Heart left ventricle (tissue), 16 donors: ENCODE measurements at regions not wholly inside any gene's neighbourhood (a gene's known extent, or its start where the extent isn't known, plus 50 kb on each side); places are given as distances from the start of the nearest gene placed in this dataset.

Experiments used
- ATAC-seq, 4 donors: fragments of 200-7000 bp; cut with Tn5 transposase; one replicate each; pipeline ENCODE4 v1.9.1; 2020 to 2022; ENCODE audit warnings: moderate library complexity in 4 of 4, mild to moderate bottlenecking in 3 of 4, moderate number of reproducible peaks in 1 of 4
- DNase-seq, 5 donors: peaks; one replicate each; pipeline ENCODE4 v3.0.0-alpha.2; 2020
- H3K27ac ChIP-seq, 12 donors: fragments of 200-600 bp; sonication (generic) in 4 of 12; one replicate each; pipeline versions ENCODE4 v1.5.0 to v1.8.0; 2016 to 2022; ENCODE audit warnings: mild to moderate bottlenecking in 2 of 12
- H3K27me3 ChIP-seq, 9 donors: fragments of 200-600 bp; sonication (generic) in 2 of 9; one replicate each; pipeline versions ENCODE4 v1.5.1 to v1.8.0; 2016 to 2022; ENCODE audit warnings: mild to moderate bottlenecking in 3 of 9
- H3K36me3 ChIP-seq, 9 donors: fragments of 200-600 bp; sonication (generic) in 2 of 9; one replicate each; pipeline versions ENCODE4 v1.5.0 to v1.8.0; 2018 to 2022; ENCODE audit warnings: mild to moderate bottlenecking in 2 of 9
- H3K4me1 ChIP-seq, 12 donors: fragments of 200-600 bp; sonication (generic) in 4 of 12; one replicate each; pipeline versions ENCODE4 v1.5.0 to v1.8.0; 2016 to 2022; ENCODE audit warnings: mild to moderate bottlenecking in 3 of 12
- H3K4me3 ChIP-seq, 12 donors: fragments of 200-600 bp; sonication (generic) in 4 of 12; one replicate each; pipeline versions ENCODE4 v1.5.0 to v1.8.0; 2017 to 2022; ENCODE audit warnings: mild to moderate bottlenecking in 9 of 12, moderate library complexity in 4 of 12
- H3K9me3 ChIP-seq, 12 donors: fragments of 200-600 bp; sonication (generic) in 4 of 12; one replicate each; pipeline versions ENCODE4 v1.5.0 to v1.8.0; 2016 to 2022; ENCODE audit warnings: mild to moderate bottlenecking in 1 of 12
- POLR2A ChIP-seq, 2 donors: fragments of 450-650 bp; IDR thresholded peaks; one replicate each; pipeline ENCODE4 v1.6.1; 2017; ENCODE audit warnings: antibody characterized with exemption in 2 of 2, mild to moderate bottlenecking in 2 of 2, moderate library complexity in 2 of 2
- whole genome bisulfite sequencing, 4 donors: extraction: QIAGEN DNeasy Blood & Tissue Kit in 2 of 4; methylation state at CpG; one replicate each; pipeline versions ENCODE4 v1.1.5 to v1.1.7; 2013 to 2018; 5-methylcytosine and 5-hydroxymethylcytosine counted together
- intact Hi-C, 10 donors: fragments of 100-400 bp; cut with DNase I; formaldehyde crosslinking; loops; one replicate each; pipeline versions ENCODE4 v1.11.1 to v1.14.2; 2022
- TF ChIP-seq, protein P1 (sequence below), 12 donors: fragments of 200-600 bp; sonication (generic) in 4 of 12; IDR thresholded peaks; one replicate each; pipeline versions ENCODE4 v1.5.0 to v1.8.0; 2018 to 2022; ENCODE audit warnings: antibody characterized with exemption in 12 of 12, mild to moderate bottlenecking in 5 of 12
- donor health status: ischemic (EF 13 %, LVEDD 7.1; RV severe dilation, severe dysfunction).
- donor health status: healthy with polysubstance abuse.
- donor health status: DM: no; HTN: yes; CAD: no.
- donor health status: DM: no; HTN: no; CAD: no.
- donor health status: ischemic (EF 25% LVEDD 6.9; RV normal size, moderate dysfunction).
- donor health status: ischemic (EF 25% LVEDD 5.7; RV mildly dilated, moderate dysfunction).
- donor health status: healthy.
- donor health status: DM: yes; HTN: yes; CAD: no.
- donor health status: ischemic (EF 35%, LVEDD 5.7; RV mildly dilated, moderate dysfunction).
- donor health status: nonischemic (EF 11% LVEDD 7.7; RV severe dilation, severe dysfunction).
- donor health status: DM: yes; HTN: yes; CAD: no.
- donor health status: PGD.
- donor health status: ischemic (EF 29% LVEDD 5.4; RV normal size, mild dysfunction).
- donor health status: nonischemic (EF 23%, LVEDD 6.1; RV moderate dilation, normal function).

DNA sequence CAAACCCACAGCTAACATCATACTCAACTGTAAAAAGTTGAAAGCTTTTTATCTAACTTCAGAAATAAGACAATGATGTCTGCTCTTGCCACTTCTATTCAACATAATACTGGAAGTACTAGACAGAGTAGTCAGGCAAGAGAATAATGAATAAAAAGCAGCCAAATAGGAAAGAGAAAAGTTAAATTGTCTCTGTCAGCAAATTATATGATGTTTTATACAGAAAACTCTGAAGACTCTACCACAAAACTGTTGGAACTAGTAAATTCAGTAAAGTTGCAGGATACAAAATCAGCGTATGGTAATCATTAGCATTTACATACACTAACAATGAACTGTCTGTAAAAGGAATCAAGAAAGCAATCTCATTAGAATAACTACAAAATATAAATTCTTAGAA lies 752.9 kb upstream of the CT83 start:
- Histone ChIP-seq H3K4me3 (no peak overlapping the region), H3K27me3 (no peaks in the 10 kb centered on the region), H3K4me1 (no peaks in the 10 kb centered on the region), H3K27ac (no peak overlapping the region), H3K9me3 (no peaks in the 10 kb centered on the region), H3K36me3 (no peaks in the 10 kb centered on the region)
- ATAC-seq: no peak
- intact Hi-C loops: no loop called here
- DNase-seq: no peak
- WGBS, 4 donors: 81 to 88% (median 86%) methylated on average over 1 of the region's 1 CpG
- TF ChIP-seq, protein P1, sequence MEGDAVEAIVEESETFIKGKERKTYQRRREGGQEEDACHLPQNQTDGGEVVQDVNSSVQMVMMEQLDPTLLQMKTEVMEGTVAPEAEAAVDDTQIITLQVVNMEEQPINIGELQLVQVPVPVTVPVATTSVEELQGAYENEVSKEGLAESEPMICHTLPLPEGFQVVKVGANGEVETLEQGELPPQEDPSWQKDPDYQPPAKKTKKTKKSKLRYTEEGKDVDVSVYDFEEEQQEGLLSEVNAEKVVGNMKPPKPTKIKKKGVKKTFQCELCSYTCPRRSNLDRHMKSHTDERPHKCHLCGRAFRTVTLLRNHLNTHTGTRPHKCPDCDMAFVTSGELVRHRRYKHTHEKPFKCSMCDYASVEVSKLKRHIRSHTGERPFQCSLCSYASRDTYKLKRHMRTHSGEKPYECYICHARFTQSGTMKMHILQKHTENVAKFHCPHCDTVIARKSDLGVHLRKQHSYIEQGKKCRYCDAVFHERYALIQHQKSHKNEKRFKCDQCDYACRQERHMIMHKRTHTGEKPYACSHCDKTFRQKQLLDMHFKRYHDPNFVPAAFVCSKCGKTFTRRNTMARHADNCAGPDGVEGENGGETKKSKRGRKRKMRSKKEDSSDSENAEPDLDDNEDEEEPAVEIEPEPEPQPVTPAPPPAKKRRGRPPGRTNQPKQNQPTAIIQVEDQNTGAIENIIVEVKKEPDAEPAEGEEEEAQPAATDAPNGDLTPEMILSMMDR (IDR thresholded peaks at IDR 0.05): no peak
- TF ChIP-seq POLR2A (IDR thresholded peaks at IDR 0.05): no peak

DNA sequence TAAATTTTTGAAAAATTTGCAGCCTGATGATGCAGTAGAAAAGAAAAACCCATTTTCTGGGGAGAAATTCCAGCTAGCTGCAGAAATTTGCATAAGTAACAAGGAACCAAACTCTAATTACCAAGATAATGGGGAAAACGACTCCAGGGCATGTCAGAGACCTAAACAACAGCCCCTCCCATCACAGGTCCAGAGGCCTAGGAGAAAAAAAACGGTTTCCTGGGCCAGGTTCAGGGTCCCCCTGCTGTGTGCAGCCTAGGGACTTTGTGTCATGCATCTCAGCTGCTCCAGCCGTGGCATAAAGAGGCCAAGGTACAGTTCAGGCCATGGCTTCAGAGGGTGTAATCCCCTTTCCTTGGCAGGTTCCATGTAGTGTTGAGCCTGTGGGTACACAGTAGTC lies 733.7 kb upstream of the CT83 start:
- no peaks in the 10 kb centered on the region for H3K36me3 ChIP-seq
- no peak for TF ChIP-seq POLR2A (IDR thresholded peaks at IDR 0.05)
- TF ChIP-seq, protein P1 (IDR thresholded peaks at IDR 0.05): no peak
- intact Hi-C loops: no loop called here
- no peak overlapping the region for H3K4me3 ChIP-seq
- H3K9me3 ChIP-seq: no peaks in the 10 kb centered on the region
- H3K27me3 ChIP-seq: no peaks in the 10 kb centered on the region
- WGBS, 4 donors: 25 to 32% (median 30%) methylated on average over 3 of the region's 3 CpGs
- ATAC-seq (no peak), DNase-seq (no peak)
- no peaks in the 10 kb centered on the region for H3K4me1 ChIP-seq
- H3K27ac ChIP-seq: no peak overlapping the region

DNA sequence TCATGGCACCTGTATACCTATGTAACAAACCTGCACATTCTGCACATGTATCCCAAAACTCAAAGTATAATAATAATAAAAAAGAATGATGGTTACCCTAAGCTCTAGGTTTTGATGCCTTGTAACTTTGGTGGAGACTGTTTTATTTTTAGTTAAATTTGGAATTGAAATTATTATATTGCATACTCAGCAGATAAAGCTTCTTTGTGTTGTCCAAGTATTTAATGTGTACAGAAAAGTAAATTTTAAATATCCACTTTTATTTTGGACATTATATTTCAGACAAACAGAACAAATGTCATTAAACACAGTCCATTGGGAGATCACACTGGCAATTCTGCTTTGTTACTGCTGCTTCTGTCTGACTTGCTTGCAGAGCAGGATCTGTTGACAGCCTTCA lies 684.5 kb upstream of the CT83 start:
- Histone ChIP-seq H3K27ac (no peak overlapping the region), H3K27me3 (no peaks in the 10 kb centered on the region), H3K4me3 (no peak overlapping the region), H3K36me3 (no peaks in the 10 kb centered on the region), H3K9me3 (peaks cover 0 to 10% (median 0%) of the 10 kb centered on the region in 12 donors), H3K4me1 (no peaks in the 10 kb centered on the region)
- ATAC-seq: no peak
- intact Hi-C loops: no loop called here
- no peak for TF ChIP-seq POLR2A (IDR thresholded peaks at IDR 0.05)
- TF ChIP-seq, protein P1 (IDR thresholded peaks at IDR 0.05): no peak
- no peak for DNase-seq

DNA sequence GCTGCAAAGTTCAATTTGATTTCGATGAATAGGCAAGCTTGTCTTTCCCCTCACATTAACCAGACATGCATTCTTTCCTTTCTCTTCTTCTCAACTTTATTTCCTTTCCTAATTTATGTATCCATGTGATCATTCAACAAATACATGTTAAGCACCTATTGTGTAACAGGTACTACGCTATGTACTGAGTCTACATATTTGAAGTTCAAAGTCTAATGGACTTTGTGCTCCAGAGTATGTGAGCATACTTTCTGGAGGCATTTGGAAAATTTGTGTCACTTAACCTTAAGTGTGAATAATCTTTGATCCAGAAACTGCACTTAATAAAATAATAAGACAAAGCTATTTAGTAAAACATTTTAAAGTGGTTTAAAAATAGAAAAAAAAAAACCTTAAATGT lies 675.3 kb upstream of the CT83 start:
- ATAC-seq (no peak), DNase-seq (no peak)
- Histone ChIP-seq H3K4me3 (no peak overlapping the region), H3K27me3 (no peaks in the 10 kb centered on the region), H3K4me1 (no peaks in the 10 kb centered on the region), H3K27ac (no peak overlapping the region), H3K36me3 (no peaks in the 10 kb centered on the region), H3K9me3 (no peaks in the 10 kb centered on the region)
- TF ChIP-seq, protein P1 (IDR thresholded peaks at IDR 0.05): no peak
- TF ChIP-seq POLR2A (IDR thresholded peaks at IDR 0.05): no peak
- 75 to 86% (median 85%) methylated on average over 2 of the region's 2 CpGs for WGBS, 4 donors
- intact Hi-C loops: no loop called here
